HepG2 (cell line): ENCODE measurements at regions not wholly inside any gene's neighbourhood (a gene's known extent, or its start where the extent isn't known, plus 50 kb on each side); places are given as distances from the start of the nearest gene placed in this dataset.

Experiments
- ATAC-seq: fragments of 200-7000 bp; cut with Tn5 transposase; 3 replicates; pipeline ENCODE4 v1.9.1; 2020; ENCODE audit warnings: mild to moderate bottlenecking, moderate library complexity
- BruUV-seq: library from RNA; stranded (reverse); fragments of 400-500 nt; replicated peaks from 2 replicates; lab custom pipeline; 2021; lab: Mats Ljungman, UMichigan
- CTCF ChIA-PET: fragments of 300-600 bp; formaldehyde crosslinking; extraction: SDS; loops from one replicate; lab custom pipeline; 2021; ENCODE audit warnings: low total read pairs, inconsistent platforms, low intra/inter-chr PET ratio; lab: Yijun Ruan, JAX
- POLR2A ChIA-PET: fragments of 350-600 bp; sonication (Branson Sonifier 250); formaldehyde crosslinking; loops from one replicate; lab custom pipeline; 2020; ENCODE audit warnings: antibody characterized with exemption, inconsistent platforms; lab: Yijun Ruan, JAX
- DNase-seq: peaks from one replicate; pipeline ENCODE4 v3.0.0-alpha.2; 2015; ENCODE audit warnings: low spot score
- FAIRE-seq: peaks from 3 replicates; lab custom pipeline; 2011; peaks lifted over from hg19 to GRCh38; lab: Jason Lieb, UNC
- H2AFZ ChIP-seq: one replicate; pipeline ENCODE4 v1.6.1; 2011; ENCODE audit warnings: low read length, inconsistent platforms
- H3K27ac ChIP-seq: fragments of 300-600 bp; 3 replicates; pipeline ENCODE4 v1.8.0; 2011; ENCODE audit warnings: mixed run types, mild to moderate bottlenecking, mixed read lengths, low read length, inconsistent platforms; ENCODE audit not compliant: insufficient read depth; ENCODE audit errors: extremely low read length
- H3K27me3 ChIP-seq, 2 experiments: fragments of 200-600 bp in 1 of 2; 2 replicates in 1 of 2; 3 replicates in 1 of 2; pipeline versions ENCODE4 v1.6.0 to v1.8.0; 2011; ENCODE audit warnings: low read length in 2 of 2, mild to moderate bottlenecking in 2 of 2, moderate library complexity in 2 of 2, inconsistent platforms in 1 of 2; ENCODE audit not compliant: insufficient read depth in 2 of 2, control insufficient read depth in 1 of 2
- H3K36me3 ChIP-seq, 2 experiments: fragments of 200-600 bp in 1 of 2; replicated peaks in 1 of 2; 2 replicates in 1 of 2; 3 replicates in 1 of 2; pipeline versions ENCODE4 v1.5.1 to v1.8.0; 2011; ENCODE audit warnings: low read length in 2 of 2, inconsistent platforms in 1 of 2; ENCODE audit not compliant: insufficient read depth in 2 of 2, control insufficient read depth in 1 of 2
- H3K4me1 ChIP-seq: 2 replicates; pipeline ENCODE4 v1.5.1; 2012; ENCODE audit warnings: low read length, inconsistent platforms; ENCODE audit not compliant: insufficient read depth
- H3K4me2 ChIP-seq: 2 replicates; pipeline ENCODE4 v1.6.0; 2011; ENCODE audit warnings: low read depth, low read length, inconsistent platforms
- H3K4me3 ChIP-seq, 3 experiments: fragments of 200-600 bp in 1 of 3; sonication (generic), shearing (Covaris generic) in 1 of 3; replicated peaks in 1 of 3; 2 replicates each; pipeline ENCODE4 v1.5.1; 2011 to 2016; ENCODE audit warnings: low read length in 3 of 3, inconsistent platforms in 2 of 3, low read depth in 2 of 3, mild to moderate bottlenecking in 2 of 3, control low read depth in 1 of 3, mixed read lengths in 1 of 3; ENCODE audit not compliant: insufficient read depth in 1 of 3
- H3K79me2 ChIP-seq: one replicate; pipeline ENCODE4 v1.6.1; 2011; ENCODE audit warnings: low read length, inconsistent platforms; ENCODE audit not compliant: insufficient read depth
- H3K9ac ChIP-seq: 2 replicates; pipeline ENCODE4 v1.6.0; 2011; ENCODE audit warnings: mild to moderate bottlenecking, low read depth, low read length, inconsistent platforms; ENCODE audit not compliant: insufficient read depth
- H3K9me3 ChIP-seq: 2 replicates; pipeline ENCODE4 v1.5.1; 2012; ENCODE audit warnings: mild to moderate bottlenecking, low read length
- H4K20me1 ChIP-seq: 2 replicates; pipeline ENCODE4 v1.6.0; 2011; ENCODE audit warnings: inconsistent platforms, mild to moderate bottlenecking, low read length, moderate library complexity; ENCODE audit not compliant: insufficient read depth
- BORCS8-MEF2B ChIP-seq: sonication (generic); formaldehyde crosslinking; IDR thresholded peaks from 2 replicates; pipeline ENCODE4 v1.8.0; 2022; ENCODE audit warnings: mild to moderate bottlenecking, missing genetic modification reagents
- GLI4 ChIP-seq: sonication (generic); formaldehyde crosslinking; IDR thresholded peaks from 2 replicates; pipeline ENCODE4 v1.5.1; 2020; ENCODE audit warnings: missing genetic modification reagents, mild to moderate bottlenecking, moderate library complexity, borderline replicate concordance
- RAD21 ChIP-seq: fragments of 450-650 bp; formaldehyde crosslinking; IDR thresholded peaks from 2 replicates; pipeline ENCODE4 v1.5.0; 2020; ENCODE audit warnings: mild to moderate bottlenecking
- REPIN1 ChIP-seq: sonication (generic); formaldehyde crosslinking; IDR thresholded peaks from 2 replicates; pipeline ENCODE4 v1.8.0; 2022; ENCODE audit warnings: missing genetic modification reagents, low read depth, mild to moderate bottlenecking, borderline replicate concordance
- RFX1 ChIP-seq: fragments of 450-650 bp; IDR thresholded peaks from 2 replicates; pipeline ENCODE4 v1.6.1; 2017
- SMC3 ChIP-seq: IDR thresholded peaks from 2 replicates; pipeline ENCODE4 v1.6.1; 2011; ENCODE audit warnings: low read length, improper control_type of control experiment
- STAG1 ChIP-seq: sonication (generic); formaldehyde crosslinking; IDR thresholded peaks from 2 replicates; pipeline ENCODE4 v1.4.0; 2020; ENCODE audit warnings: missing genetic modification reagents
- TP53 ChIP-seq: sonication (generic); formaldehyde crosslinking; conservative IDR thresholded peaks from 2 replicates; pipeline ENCODE4 v1.4.0; 2020; ENCODE audit warnings: missing genetic modification reagents
- ZC3H13 ChIP-seq: sonication (generic); formaldehyde crosslinking; IDR thresholded peaks from 2 replicates; pipeline ENCODE4 v1.8.1; 2023; ENCODE audit warnings: mild to moderate bottlenecking, missing genetic modification reagents, moderate library complexity
- ZFP1 ChIP-seq: IDR thresholded peaks from 2 replicates; pipeline ENCODE4 v1.6.1; 2016
- ZNF12 ChIP-seq: sonication (generic); formaldehyde crosslinking; IDR thresholded peaks from 2 replicates; pipeline ENCODE4 v1.5.0; 2020; ENCODE audit warnings: missing genetic modification reagents
- in situ Hi-C: cut with HindIII; loops from 2 replicates; pipeline ENCODE4 v1.10.0; 2017; ENCODE audit warnings: low pct_unique_long_range_greater_than_20kb; ENCODE audit not compliant: extremely low pct_ligation_motif_present
- intact Hi-C: fragments of 100-400 bp; cut with micrococcal nuclease; formaldehyde crosslinking; loops from one replicate; pipeline ENCODE4 v1.10.0; 2022; ENCODE audit not compliant: unreplicated experiment
- TF ChIP-seq, protein P1 (sequence below): sonication (generic); formaldehyde crosslinking; IDR thresholded peaks from 2 replicates; pipeline ENCODE4 v1.5.0; 2020; ENCODE audit warnings: mild to moderate bottlenecking, missing genetic modification reagents, moderate library complexity

DNA sequence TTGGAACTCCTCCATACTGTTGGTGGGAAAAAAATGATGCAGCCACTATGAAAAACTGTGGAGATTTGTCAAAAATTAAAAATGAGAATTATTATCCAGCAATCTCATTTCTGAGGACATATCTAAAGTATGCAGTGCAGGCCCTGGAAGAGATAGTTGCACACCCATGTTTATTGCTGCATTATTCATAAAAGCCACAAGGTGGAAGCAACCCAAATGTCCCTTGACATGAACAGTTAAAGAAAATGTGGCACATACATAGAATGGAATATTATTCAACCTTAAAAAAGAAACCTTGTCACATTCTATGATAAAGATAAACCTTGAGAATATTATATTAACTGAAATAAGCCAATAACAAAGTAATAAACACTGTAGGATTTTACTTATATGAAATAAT lies 80.9 kb upstream of the ARHGEF26 start:
- ChIA-PET CTCF (interaction anchor here (2.5 kb wide), 1 partner anchor 213 kb away, joined by 30 read pairs; no protein-coding TSS in a partner anchor), POLR2A (no interaction called here)
- ATAC-seq (peak; percentile 87), FAIRE-seq (peak; percentile 80), DNase-seq (peak; percentile 23)
- BruUV-seq, result no TSS peak
- intact Hi-C loops, result loop anchor here (1.0 kb wide), 1 partner anchor 213 kb away; no protein-coding TSS in a partner anchor
- Histone ChIP-seq H4K20me1 (no peaks in the 10 kb centered on the region), H3K9me3 (no peaks in the 10 kb centered on the region), H2AFZ (no peak overlapping the region), H3K27me3 (no peaks in the 10 kb centered on the region; a peak in 1 of 5 replicates), H3K79me2 (no peaks in the 10 kb centered on the region), H3K36me3 (no peaks in the 10 kb centered on the region), H3K9ac (no peak overlapping the region), H3K4me1 (no peaks in the 10 kb centered on the region), H3K4me2 (no peak overlapping the region), H3K4me3 (no peak overlapping the region), H3K27ac (no peak overlapping the region)
- TF ChIP-seq SMC3, result peak; percentile 62
- TF ChIP-seq GLI4 (CRISPR knock-in tag), result no peak
- TF ChIP-seq, protein P1, sequence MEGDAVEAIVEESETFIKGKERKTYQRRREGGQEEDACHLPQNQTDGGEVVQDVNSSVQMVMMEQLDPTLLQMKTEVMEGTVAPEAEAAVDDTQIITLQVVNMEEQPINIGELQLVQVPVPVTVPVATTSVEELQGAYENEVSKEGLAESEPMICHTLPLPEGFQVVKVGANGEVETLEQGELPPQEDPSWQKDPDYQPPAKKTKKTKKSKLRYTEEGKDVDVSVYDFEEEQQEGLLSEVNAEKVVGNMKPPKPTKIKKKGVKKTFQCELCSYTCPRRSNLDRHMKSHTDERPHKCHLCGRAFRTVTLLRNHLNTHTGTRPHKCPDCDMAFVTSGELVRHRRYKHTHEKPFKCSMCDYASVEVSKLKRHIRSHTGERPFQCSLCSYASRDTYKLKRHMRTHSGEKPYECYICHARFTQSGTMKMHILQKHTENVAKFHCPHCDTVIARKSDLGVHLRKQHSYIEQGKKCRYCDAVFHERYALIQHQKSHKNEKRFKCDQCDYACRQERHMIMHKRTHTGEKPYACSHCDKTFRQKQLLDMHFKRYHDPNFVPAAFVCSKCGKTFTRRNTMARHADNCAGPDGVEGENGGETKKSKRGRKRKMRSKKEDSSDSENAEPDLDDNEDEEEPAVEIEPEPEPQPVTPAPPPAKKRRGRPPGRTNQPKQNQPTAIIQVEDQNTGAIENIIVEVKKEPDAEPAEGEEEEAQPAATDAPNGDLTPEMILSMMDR (CRISPR knock-in tag), result peak; percentile 49
- TF ChIP-seq ZNF12, result no peak
- no peak for TF ChIP-seq REPIN1 (CRISPR knock-in tag)
- peak; percentile 42; the same call in 1 of the 2 replicates for TF ChIP-seq RAD21 (CRISPR knock-in tag)
- no peak for TF ChIP-seq ZC3H13 (CRISPR knock-in tag)
- no peak for TF ChIP-seq TP53 (CRISPR knock-in tag)
- no peak for TF ChIP-seq RFX1
- no peak for TF ChIP-seq ZFP1 (CRISPR knock-in tag)
- TF ChIP-seq BORCS8-MEF2B (CRISPR knock-in tag), result no peak
- peak; percentile 61 for TF ChIP-seq STAG1
- TF ChIP-seq, all 625 proteins: peak for 4
- in situ Hi-C loops, result loop anchor here (5.0 kb wide), 1 partner anchor 212 kb away; no protein-coding TSS in a partner anchor
